ENCODE measurements at regions not wholly inside any gene's neighbourhood (a gene's known extent, or its start where the extent isn't known, plus 50 kb on each side); places are given as distances from the start of the nearest gene placed in this dataset.

DNA sequence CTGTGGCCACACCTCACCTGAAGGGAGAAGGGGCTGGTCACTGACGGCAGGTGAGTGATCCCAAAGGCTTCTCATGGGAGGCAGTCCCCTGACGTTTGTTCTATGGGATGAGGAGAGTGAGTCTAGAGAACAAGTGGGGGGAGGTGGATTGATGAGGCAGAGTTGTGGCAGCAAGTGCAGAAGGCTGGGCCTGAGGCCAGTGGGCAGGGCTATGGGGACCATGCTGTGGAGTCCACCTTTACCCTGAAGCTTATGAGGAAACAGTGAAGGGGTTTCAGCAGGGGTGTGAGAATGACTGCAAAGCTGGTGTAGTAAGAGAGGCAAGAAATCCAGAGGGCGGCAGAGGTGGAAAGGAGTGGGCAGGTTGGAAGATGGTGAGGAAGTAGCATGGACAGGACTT lies 96.9 kb upstream of the PFN2 start:
- 91% methylated on average over 3 of the region's 3 CpGs; no CpG with 5 or more reads in 1 of the 2 experiments for WGBS, 2 experiments (ENCODE audit: extremely low coverage in 1 of 2, insufficient coverage in 1 of 2, insufficient read length in 1 of 2, insufficient replicate concordance in 2 of 2, low coverage in 1 of 2, low lambda C conversion rate in 2 of 2, missing lambda C conversion rate in 1 of 2)
- Histone ChIP-seq H2AFZ (ENCODE audit: low read length) (0 out of 2 replicates have a peak overlapping the region, but pooled peaks have one; percentile 60), H2BK20ac (ENCODE audit: low read length) (no peak overlapping the region), H3K23me2 (ENCODE audit: low read depth, low read length) (no peaks in the 10 kb centered on the region), H3K27ac (ENCODE audit: low read depth, low read length) (no peak overlapping the region), H3K4me2 (ENCODE audit: insufficient read depth in 1 of 2, low read depth in 2 of 2, low read length in 2 of 2) (no peak overlapping the region), H2BK12ac (ENCODE audit: low read depth, low read length) (no peak overlapping the region), H2AK5ac (ENCODE audit: low read depth, low read length) (no peak overlapping the region), H4K5ac (ENCODE audit: insufficient read length, low read depth, low read length) (no peak overlapping the region), H3K4me3 (ENCODE audit: extremely low read depth in 1 of 4, insufficient read depth in 2 of 4, low read depth in 3 of 4, low read length in 4 of 4) (no peak overlapping the region), H3K36me3 (ENCODE audit: control insufficient read depth in 2 of 4, insufficient read depth in 4 of 4, low read length in 3 of 4) (no peaks in the 10 kb centered on the region), H3K9ac (replicated peaks in 1 of 4; ENCODE audit: extremely low read depth in 1 of 4, low read depth in 3 of 4, low read length in 3 of 4) (no peak overlapping the region), H3K9me3 (ENCODE audit: insufficient read depth in 2 of 2, low read depth in 1 of 2, low read length in 1 of 2) (no peaks in the 10 kb centered on the region), H4K8ac (ENCODE audit: extremely low read depth, insufficient read depth, low read length) (no peak overlapping the region), H3K27me3 (replicated peaks in 1 of 4; ENCODE audit: control insufficient read depth in 3 of 4, extremely low read depth in 1 of 4, insufficient read depth in 3 of 4, low read length in 3 of 4) (no peaks in the 10 kb centered on the region), H2BK5ac (ENCODE audit: low read depth, low read length) (no peak overlapping the region), H3K79me1 (ENCODE audit: low read depth, low read length) (no peaks in the 10 kb centered on the region), H3K23ac (ENCODE audit: insufficient read length) (no peak overlapping the region), H4K20me1 (replicated peaks in 1 of 2; ENCODE audit: control insufficient read depth in 1 of 2, insufficient read depth in 2 of 2, low read length in 2 of 2) (no peaks in the 10 kb centered on the region), H4K91ac (replicated peaks; ENCODE audit: insufficient read length, low read length) (no peak overlapping the region), H3K4ac (replicated peaks; ENCODE audit: insufficient read length, low read depth, low read length) (no peak overlapping the region), H3K18ac (ENCODE audit: extremely low read depth, low read length) (no peak overlapping the region), H3K56ac (replicated peaks; ENCODE audit: insufficient read length, low read depth, low read length) (no peak overlapping the region), H3K14ac (ENCODE audit: insufficient read length) (no peak overlapping the region), H3K4me1 (replicated peaks in 1 of 4; ENCODE audit: control insufficient read depth in 3 of 4, insufficient read depth in 4 of 4, low read length in 3 of 4) (no peaks in the 10 kb centered on the region), H3K79me2 (ENCODE audit: control insufficient read depth in 1 of 2, insufficient read depth in 2 of 2, low read length in 2 of 2) (no peaks in the 10 kb centered on the region), H2BK15ac (ENCODE audit: low read length) (no peak overlapping the region), H2BK120ac (replicated peaks; ENCODE audit: low read depth, low read length) (no peak overlapping the region)
- DNase-seq (ENCODE audit: low read depth in 1 of 2, low spot score in 2 of 2): no peak
- FAIRE-seq: no peak
- CTCF ChIA-PET (ENCODE audit: partially characterized antibody): interaction anchor here (1.0 to 1.5 kb wide), 2 partner anchors 9 to 36 kb away, joined by 3 read pairs; no protein-coding TSS in a partner anchor
- POLR2A ChIA-PET (ENCODE audit: partially characterized antibody): no interaction called here
- TF ChIP-seq, protein P1, sequence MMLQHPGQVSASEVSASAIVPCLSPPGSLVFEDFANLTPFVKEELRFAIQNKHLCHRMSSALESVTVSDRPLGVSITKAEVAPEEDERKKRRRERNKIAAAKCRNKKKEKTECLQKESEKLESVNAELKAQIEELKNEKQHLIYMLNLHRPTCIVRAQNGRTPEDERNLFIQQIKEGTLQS (IDR thresholded peaks at IDR 0.05; ENCODE audit: insufficient read depth, low read depth, low read length): no peak
- TF ChIP-seq SUZ12 (IDR thresholded peaks at IDR 0.05; ENCODE audit: low read length) (no peak), POLR2A (IDR thresholded peaks at IDR 0.05; ENCODE audit: control extremely low read depth in 1 of 2, low read depth in 2 of 2, low read length in 2 of 2) (no peak), RFX5 (IDR thresholded peaks at IDR 0.05; ENCODE audit: borderline replicate concordance, low read depth, low read length) (no peak), SP4 (IDR thresholded peaks at IDR 0.05; ENCODE audit: low read length) (no peak), KDM4A (IDR thresholded peaks at IDR 0.05; ENCODE audit: low read depth, low read length, severe bottlenecking) (no peak), POLR2AphosphoS5 (IDR thresholded peaks at IDR 0.05; ENCODE audit: low read depth, low read length) (no peak), SIN3A (conservative IDR thresholded peaks at IDR 0.05 in 1 of 2, IDR thresholded peaks at IDR 0.05 in 1 of 2; ENCODE audit: low read depth in 1 of 2, low read length in 2 of 2) (no peak), SRF (IDR thresholded peaks at IDR 0.05; ENCODE audit: low read depth, low read length) (no peak), SP1 (IDR thresholded peaks at IDR 0.05; ENCODE audit: low read depth, low read length) (no peak), EP300 (IDR thresholded peaks at IDR 0.05; ENCODE audit: borderline replicate concordance in 1 of 2, low read depth in 2 of 2, low read length in 2 of 2) (no peak), CHD1 (IDR thresholded peaks at IDR 0.05; ENCODE audit: low read depth, low read length) (no peak)
- TF ChIP-seq, protein P2, sequence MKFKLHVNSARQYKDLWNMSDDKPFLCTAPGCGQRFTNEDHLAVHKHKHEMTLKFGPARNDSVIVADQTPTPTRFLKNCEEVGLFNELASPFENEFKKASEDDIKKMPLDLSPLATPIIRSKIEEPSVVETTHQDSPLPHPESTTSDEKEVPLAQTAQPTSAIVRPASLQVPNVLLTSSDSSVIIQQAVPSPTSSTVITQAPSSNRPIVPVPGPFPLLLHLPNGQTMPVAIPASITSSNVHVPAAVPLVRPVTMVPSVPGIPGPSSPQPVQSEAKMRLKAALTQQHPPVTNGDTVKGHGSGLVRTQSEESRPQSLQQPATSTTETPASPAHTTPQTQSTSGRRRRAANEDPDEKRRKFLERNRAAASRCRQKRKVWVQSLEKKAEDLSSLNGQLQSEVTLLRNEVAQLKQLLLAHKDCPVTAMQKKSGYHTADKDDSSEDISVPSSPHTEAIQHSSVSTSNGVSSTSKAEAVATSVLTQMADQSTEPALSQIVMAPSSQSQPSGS (IDR thresholded peaks at IDR 0.05; ENCODE audit: low read length): no peak
